SK-N-MC (cell line): ENCODE measurements at regions not wholly inside any gene's neighbourhood (a gene's known extent, or its start where the extent isn't known, plus 50 kb on each side); places are given as distances from the start of the nearest gene placed in this dataset.

ENCODE experiments used
- EZH2 ChIP-seq: fragments of 200-600 bp; sonication (generic); IDR thresholded peaks from one replicate; pipeline ENCODE4 v1.6.1; 2017; ENCODE audit warnings: antibody characterized with exemption
- POLR2AphosphoS5 ChIP-seq: IDR thresholded peaks from 2 replicates; pipeline ENCODE4 v1.6.1; 2012; ENCODE audit warnings: mild to moderate bottlenecking, low read depth, low read length, borderline replicate concordance

DNA sequence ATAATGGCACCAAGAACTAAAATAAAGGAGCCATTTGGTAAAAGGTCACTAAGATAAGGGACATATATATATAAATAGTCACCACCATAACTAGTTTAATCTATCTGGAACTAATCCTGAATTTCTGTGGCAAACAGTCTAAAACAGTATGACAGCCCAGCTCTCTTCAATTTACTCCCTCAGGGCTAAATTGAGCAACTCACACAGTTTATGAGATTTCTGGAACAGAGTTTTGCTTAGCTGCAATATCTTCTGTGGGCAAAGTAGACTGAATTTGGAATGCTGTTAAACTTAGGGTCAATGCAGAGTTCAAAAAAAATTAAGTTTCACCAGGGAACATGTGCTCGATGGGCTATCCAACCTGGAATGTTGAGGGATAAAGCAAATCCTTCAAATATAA lies 70.1 kb upstream of the VEPH1 start:
- TF ChIP-seq POLR2AphosphoS5: peak; percentile 75; the same call in 1 of the 2 replicates
- TF ChIP-seq EZH2: no peak
